ENCODE measurements at regions not wholly inside any gene's neighbourhood (a gene's known extent, or its start where the extent isn't known, plus 50 kb on each side); places are given as distances from the start of the nearest gene placed in this dataset.

GRCh38 chr7:68688416-68689086, 909.7 kb upstream of the AUTS2 start:
- H3K4me3 ChIP-seq (ENCODE audit: low read depth, low read length) = no peak overlapping the region
- DNase-seq (ENCODE audit: low read depth) = no peak
- TF ChIP-seq CTCF (conservative IDR thresholded peaks at IDR 0.05; ENCODE audit: low read depth, low read length) = no peak

- no peak for TF ChIP-seq CTCF (conservative IDR thresholded peaks at IDR 0.05; ENCODE audit: low read depth, low read length)
- H3K4me3 ChIP-seq (ENCODE audit: low read depth, low read length) = no peak overlapping the region
- no peak for DNase-seq (ENCODE audit: low read depth)
These were observed 909.2 kb upstream of the AUTS2 start for GRCh38 chr7:68689087-68689433.

- TF ChIP-seq CTCF (conservative IDR thresholded peaks at IDR 0.05; ENCODE audit: low read depth, low read length) = no peak
- no peak overlapping the region for H3K4me3 ChIP-seq (ENCODE audit: low read depth, low read length)
- DNase-seq (ENCODE audit: low read depth) = peak; percentile 46
These were observed 906.7 kb upstream of the AUTS2 start for GRCh38 chr7:68691261-68692216.

- no peak for DNase-seq (ENCODE audit: low read depth)
- TF ChIP-seq CTCF (conservative IDR thresholded peaks at IDR 0.05; ENCODE audit: low read depth, low read length) = no peak
- no peak overlapping the region for H3K4me3 ChIP-seq (ENCODE audit: low read depth, low read length)
These were observed 905.8 kb upstream of the AUTS2 start for GRCh38 chr7:68692511-68692910.

GRCh38 chr7:68694656-68695055, 903.6 kb upstream of the AUTS2 start:
- no peak for DNase-seq (ENCODE audit: low read depth)
- H3K4me3 ChIP-seq (ENCODE audit: low read depth, low read length) = no peak overlapping the region
- TF ChIP-seq CTCF (conservative IDR thresholded peaks at IDR 0.05; ENCODE audit: low read depth, low read length) = no peak

GRCh38 chr7:68697796-68698280, 900.4 kb upstream of the AUTS2 start:
- no peak for DNase-seq (ENCODE audit: low read depth)
- H3K4me3 ChIP-seq (ENCODE audit: low read depth, low read length) = no peak overlapping the region
- TF ChIP-seq CTCF (conservative IDR thresholded peaks at IDR 0.05; ENCODE audit: low read depth, low read length) = no peak

Data from epithelial cell of proximal tubule (primary cell).